ENCODE measurements at regions not wholly inside any gene's neighbourhood (a gene's known extent, or its start where the extent isn't known, plus 50 kb on each side); places are given as distances from the start of the nearest gene placed in this dataset.

- no peak overlapping the region for H3K27ac ChIP-seq (ENCODE audit: low read depth in 1 of 2, low read length in 2 of 2)
- TF ChIP-seq ZBTB33 (IDR thresholded peaks at IDR 0.05) (no peak), EGR1 (IDR thresholded peaks at IDR 0.05; ENCODE audit: low read depth in 2 of 2) (no peak), GABPA (IDR thresholded peaks at IDR 0.05 in 1 of 2, conservative IDR thresholded peaks at IDR 0.05 in 1 of 2) (no peak), FOXA2 (IDR thresholded peaks at IDR 0.05) (no peak), NR2F2 (IDR thresholded peaks at IDR 0.05) (no peak), YY1 (IDR thresholded peaks at IDR 0.05) (no peak)
- no peaks in the 10 kb centered on the region for H3K9me3 ChIP-seq (ENCODE audit: control insufficient read depth in 4 of 4, low read length in 3 of 4)
- no peak overlapping the region for H3K9ac ChIP-seq (ENCODE audit: low read depth in 1 of 2, low read length in 2 of 2)
- H3K4me1 ChIP-seq (ENCODE audit: control insufficient read depth in 4 of 4, insufficient read depth in 4 of 4, low read length in 3 of 4): no peaks in the 10 kb centered on the region
- H3K27me3 ChIP-seq (ENCODE audit: control insufficient read depth in 4 of 4, insufficient read depth in 4 of 4, low read length in 3 of 4): no peaks in the 10 kb centered on the region
- H3K4me3 ChIP-seq (ENCODE audit: low read depth in 1 of 3, low read length in 3 of 3): no peak overlapping the region
- H3K36me3 ChIP-seq (ENCODE audit: control insufficient read depth in 4 of 4, insufficient read depth in 3 of 4, low read depth in 1 of 4, low read length in 3 of 4): no peaks in the 10 kb centered on the region
- WGBS: 75% methylated on average over 6 of the region's 6 CpGs
- DNase-seq (ENCODE audit: low spot score): no peak
Observed at GRCh38 chr5:159403906-159404681, 73.8 kb upstream of the IL12B start.

- Histone ChIP-seq H3K27me3 (ENCODE audit: control insufficient read depth in 4 of 4, insufficient read depth in 4 of 4, low read length in 3 of 4) (no peaks in the 10 kb centered on the region), H3K4me1 (ENCODE audit: control insufficient read depth in 4 of 4, insufficient read depth in 4 of 4, low read length in 3 of 4) (no peaks in the 10 kb centered on the region), H3K27ac (ENCODE audit: low read depth in 1 of 2, low read length in 2 of 2) (no peak overlapping the region), H3K9me3 (ENCODE audit: control insufficient read depth in 4 of 4, low read length in 3 of 4) (no peaks in the 10 kb centered on the region), H3K36me3 (ENCODE audit: control insufficient read depth in 4 of 4, insufficient read depth in 3 of 4, low read depth in 1 of 4, low read length in 3 of 4) (no peaks in the 10 kb centered on the region), H3K4me3 (ENCODE audit: low read depth in 1 of 3, low read length in 3 of 3) (no peak overlapping the region), H3K9ac (ENCODE audit: low read depth in 1 of 2, low read length in 2 of 2) (no peak overlapping the region)
- no peak for DNase-seq (ENCODE audit: low spot score)
- WGBS: 59% methylated on average over 5 of the region's 5 CpGs
- TF ChIP-seq RAD21 (IDR thresholded peaks at IDR 0.05) (no peak), NR2F2 (IDR thresholded peaks at IDR 0.05) (no peak), RXRA (IDR thresholded peaks at IDR 0.05) (no peak), SP1 (IDR thresholded peaks at IDR 0.05) (no peak), FOXA1 (IDR thresholded peaks at IDR 0.05) (no peak), EGR1 (IDR thresholded peaks at IDR 0.05; ENCODE audit: low read depth in 2 of 2) (no peak), HNF4A (conservative IDR thresholded peaks at IDR 0.05) (no peak), CTCF (IDR thresholded peaks at IDR 0.05; ENCODE audit: low read depth, low read length, missing input control) (no peak), ZBTB33 (IDR thresholded peaks at IDR 0.05) (no peak), FOXA2 (IDR thresholded peaks at IDR 0.05) (no peak), REST (IDR thresholded peaks at IDR 0.05) (no peak), YY1 (IDR thresholded peaks at IDR 0.05) (no peak), MAX (IDR thresholded peaks at IDR 0.05) (no peak), TAF1 (conservative IDR thresholded peaks at IDR 0.05) (no peak), GABPA (IDR thresholded peaks at IDR 0.05 in 1 of 2, conservative IDR thresholded peaks at IDR 0.05 in 1 of 2) (no peak), ATF3 (IDR thresholded peaks at IDR 0.05) (no peak), HNF4G (IDR thresholded peaks at IDR 0.05) (no peak), JUND (IDR thresholded peaks at IDR 0.05) (no peak)
Observed at GRCh38 chr5:159405611-159406031, 75.3 kb upstream of the IL12B start.
